Natural killer cell (primary cell): ENCODE measurements at regions not wholly inside any gene's neighbourhood (a gene's known extent, or its start where the extent isn't known, plus 50 kb on each side); places are given as distances from the start of the nearest gene placed in this dataset.

Source experiments
- ATAC-seq, 3 donors: fragments of 150-1000 bp in 2 of 3; fragments of 200-7000 bp in 1 of 3; cut with Tn5 transposase; 1 replicate in 1 of 3; 2 replicates in 2 of 3; pipeline ENCODE4 v1.10.0; 2021; ENCODE audit warnings: mild to moderate bottlenecking in 2 of 3, moderate library complexity in 2 of 3
- DNase-seq, 2 donors: peaks; one replicate each; pipeline versions ENCODE4 v3.0.0 to v3.0.0-alpha.2; 2013 to 2021; ENCODE audit warnings: mixed read lengths in 1 of 2
- H3K27ac ChIP-seq: one replicate; pipeline ENCODE4 v1.5.1; 2013; ENCODE audit warnings: mild to moderate bottlenecking, low read length
- H3K27me3 ChIP-seq: one replicate; pipeline ENCODE4 v1.6.1; 2013; ENCODE audit warnings: low read length; ENCODE audit not compliant: control insufficient read depth, insufficient read depth
- H3K36me3 ChIP-seq: one replicate; pipeline ENCODE4 v1.6.1; 2013; ENCODE audit warnings: low read length; ENCODE audit not compliant: control insufficient read depth, insufficient read depth
- H3K4me1 ChIP-seq: one replicate; pipeline ENCODE4 v1.6.1; 2013; ENCODE audit warnings: low read length; ENCODE audit not compliant: control insufficient read depth, insufficient read depth
- H3K4me3 ChIP-seq: one replicate; pipeline ENCODE4 v1.5.1; 2013; ENCODE audit warnings: low read length
- H3K9me3 ChIP-seq: one replicate; pipeline ENCODE4 v1.6.1; 2013; ENCODE audit warnings: low read length; ENCODE audit not compliant: control insufficient read depth, insufficient read depth
- H3K27ac Mint-ChIP-seq, 2 donors: one replicate each; pipeline ENCODE4 v1.8.0; 2022; ENCODE audit warnings: mild to moderate bottlenecking in 2 of 2, mixed read lengths in 2 of 2, moderate library complexity in 1 of 2
- H3K27me3 Mint-ChIP-seq, 2 donors: one replicate each; pipeline ENCODE4 v1.8.0; 2022; ENCODE audit warnings: low read depth in 2 of 2, mixed read lengths in 2 of 2
- H3K36me3 Mint-ChIP-seq: one replicate; pipeline ENCODE4 v1.8.0; 2022; ENCODE audit warnings: mixed read lengths
- H3K4me1 Mint-ChIP-seq, 2 donors: one replicate each; pipeline ENCODE4 v1.8.0; 2022; ENCODE audit warnings: mixed read lengths in 2 of 2
- H3K4me3 Mint-ChIP-seq: one replicate; pipeline ENCODE4 v1.8.0; 2022; ENCODE audit warnings: mild to moderate bottlenecking, moderate library complexity, mixed read lengths
- H3K9me3 Mint-ChIP-seq, 2 donors: one replicate each; pipeline ENCODE4 v1.8.0; 2022; ENCODE audit warnings: mixed read lengths in 2 of 2
- whole genome bisulfite sequencing: methylation state at CpG from one replicate; pipeline ENCODE4 v1.1.7; 2013; ENCODE audit warnings: missing lambda C conversion rate; ENCODE audit not compliant: insufficient coverage; 5-methylcytosine and 5-hydroxymethylcytosine counted together
- intact Hi-C: fragments of 100-400 bp; cut with micrococcal nuclease; formaldehyde crosslinking; loops from one replicate; pipeline ENCODE4 v1.14.2; 2022
- TF ChIP-seq, protein P1 (sequence below): fragments of 200-600 bp; IDR thresholded peaks from one replicate; pipeline ENCODE4 v1.8.0; 2022; ENCODE audit warnings: antibody characterized with exemption

DNA sequence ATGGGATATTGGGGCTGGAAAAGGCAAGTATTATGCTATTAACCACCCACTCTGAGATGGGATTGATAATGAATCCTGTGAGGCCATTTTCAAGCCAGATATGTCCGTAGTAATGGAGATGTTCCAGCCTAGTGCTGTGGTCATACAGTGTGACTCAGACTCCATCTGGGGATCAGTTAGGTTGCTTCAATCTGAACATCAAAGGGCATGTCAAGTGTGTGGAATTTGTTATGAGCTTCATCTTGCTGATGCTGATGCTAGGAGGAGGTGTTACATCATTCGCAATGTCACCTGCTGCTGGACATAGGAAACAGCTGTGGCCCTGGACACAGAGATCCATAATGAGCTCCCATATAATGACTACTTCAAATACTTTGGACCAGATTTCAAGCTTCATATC lies 144.7 kb downstream of the PLCE1 start:
- Mint-ChIP-seq H3K27me3 (no peaks in the 10 kb centered on the region), H3K36me3 (no peaks in the 10 kb centered on the region), H3K27ac (no peak overlapping the region), H3K4me1 (no peaks in the 10 kb centered on the region), H3K4me3 (no peak overlapping the region), H3K9me3 (peaks cover 0 to 2% of the 10 kb centered on the region in 2 donors)
- no peak overlapping the region for H3K4me3 ChIP-seq
- no peaks in the 10 kb centered on the region for H3K36me3 ChIP-seq
- H3K9me3 ChIP-seq: no peaks in the 10 kb centered on the region
- intact Hi-C loops: no loop called here
- H3K4me1 ChIP-seq: no peaks in the 10 kb centered on the region
- no peak overlapping the region for H3K27ac ChIP-seq
- DNase-seq: no peak
- TF ChIP-seq, protein P1, sequence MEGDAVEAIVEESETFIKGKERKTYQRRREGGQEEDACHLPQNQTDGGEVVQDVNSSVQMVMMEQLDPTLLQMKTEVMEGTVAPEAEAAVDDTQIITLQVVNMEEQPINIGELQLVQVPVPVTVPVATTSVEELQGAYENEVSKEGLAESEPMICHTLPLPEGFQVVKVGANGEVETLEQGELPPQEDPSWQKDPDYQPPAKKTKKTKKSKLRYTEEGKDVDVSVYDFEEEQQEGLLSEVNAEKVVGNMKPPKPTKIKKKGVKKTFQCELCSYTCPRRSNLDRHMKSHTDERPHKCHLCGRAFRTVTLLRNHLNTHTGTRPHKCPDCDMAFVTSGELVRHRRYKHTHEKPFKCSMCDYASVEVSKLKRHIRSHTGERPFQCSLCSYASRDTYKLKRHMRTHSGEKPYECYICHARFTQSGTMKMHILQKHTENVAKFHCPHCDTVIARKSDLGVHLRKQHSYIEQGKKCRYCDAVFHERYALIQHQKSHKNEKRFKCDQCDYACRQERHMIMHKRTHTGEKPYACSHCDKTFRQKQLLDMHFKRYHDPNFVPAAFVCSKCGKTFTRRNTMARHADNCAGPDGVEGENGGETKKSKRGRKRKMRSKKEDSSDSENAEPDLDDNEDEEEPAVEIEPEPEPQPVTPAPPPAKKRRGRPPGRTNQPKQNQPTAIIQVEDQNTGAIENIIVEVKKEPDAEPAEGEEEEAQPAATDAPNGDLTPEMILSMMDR: no peak
- 93% methylated on average over 2 of the region's 2 CpGs for WGBS
- H3K27me3 ChIP-seq: no peaks in the 10 kb centered on the region
- ATAC-seq: no peak

DNA sequence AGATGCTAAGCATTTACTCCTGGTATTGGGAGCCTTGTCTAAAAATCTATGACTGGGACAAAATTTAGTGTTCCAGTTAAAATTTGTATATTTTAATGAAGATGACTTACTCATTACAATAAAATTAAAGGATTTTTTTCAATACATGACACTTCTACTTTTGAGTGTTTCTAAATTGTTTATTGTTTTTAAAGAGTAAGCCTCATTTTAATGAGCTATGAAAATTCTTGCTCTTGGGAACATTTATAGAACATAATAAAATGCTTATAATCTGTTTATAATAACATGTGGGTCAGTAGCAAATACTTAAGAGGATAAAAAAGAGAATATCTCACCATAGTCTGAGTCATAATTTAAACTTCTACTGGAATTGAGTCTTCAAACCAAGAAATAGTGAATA lies 149.5 kb downstream of the PLCE1 start:
- Histone ChIP-seq H3K27ac (no peak overlapping the region), H3K36me3 (no peaks in the 10 kb centered on the region), H3K27me3 (no peaks in the 10 kb centered on the region), H3K9me3 (no peaks in the 10 kb centered on the region), H3K4me1 (no peaks in the 10 kb centered on the region), H3K4me3 (no peak overlapping the region)
- Mint-ChIP-seq H3K36me3 (no peaks in the 10 kb centered on the region), H3K27ac (no peak overlapping the region), H3K9me3 (peaks cover 0 to 2% of the 10 kb centered on the region in 2 donors), H3K27me3 (no peaks in the 10 kb centered on the region), H3K4me3 (no peak overlapping the region), H3K4me1 (no peaks in the 10 kb centered on the region)
- intact Hi-C loops: no loop called here
- DNase-seq (no peak), ATAC-seq (no peak)
- TF ChIP-seq, protein P1: no peak

DNA sequence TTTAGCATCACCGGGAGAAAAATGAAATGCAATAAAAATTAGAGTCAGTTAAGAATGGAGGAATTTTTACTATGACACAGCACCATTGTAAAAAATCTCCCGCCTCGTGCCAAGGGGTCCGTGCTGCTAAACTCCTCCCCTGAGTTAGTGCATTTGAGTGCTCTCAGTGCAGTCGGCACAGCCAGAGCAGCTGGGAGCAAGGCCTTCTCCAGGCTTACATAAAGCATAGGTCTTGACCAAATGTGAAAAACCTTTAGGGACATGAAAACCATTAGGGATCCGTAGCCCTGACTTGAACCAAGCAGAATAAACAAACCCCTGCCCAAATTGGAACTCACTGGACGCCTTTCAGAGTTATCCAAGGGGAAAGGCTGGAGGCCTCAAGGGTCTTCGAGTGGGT lies 152.6 kb downstream of the PLCE1 start:
- Histone ChIP-seq H3K4me3 (no peak overlapping the region), H3K36me3 (no peaks in the 10 kb centered on the region), H3K9me3 (no peaks in the 10 kb centered on the region), H3K27me3 (no peaks in the 10 kb centered on the region), H3K27ac (no peak overlapping the region), H3K4me1 (no peaks in the 10 kb centered on the region)
- Mint-ChIP-seq H3K4me1 (no peaks in the 10 kb centered on the region), H3K27me3 (peaks cover 0 to 2% of the 10 kb centered on the region in 2 donors), H3K27ac (no peak overlapping the region), H3K36me3 (no peaks in the 10 kb centered on the region), H3K9me3 (peaks cover 0 to 2% of the 10 kb centered on the region in 2 donors), H3K4me3 (no peak overlapping the region)
- TF ChIP-seq, protein P1: no peak
- WGBS: 85% methylated on average over 8 of the region's 8 CpGs
- no peak for DNase-seq
- intact Hi-C loops: no loop called here
- ATAC-seq: no peak

DNA sequence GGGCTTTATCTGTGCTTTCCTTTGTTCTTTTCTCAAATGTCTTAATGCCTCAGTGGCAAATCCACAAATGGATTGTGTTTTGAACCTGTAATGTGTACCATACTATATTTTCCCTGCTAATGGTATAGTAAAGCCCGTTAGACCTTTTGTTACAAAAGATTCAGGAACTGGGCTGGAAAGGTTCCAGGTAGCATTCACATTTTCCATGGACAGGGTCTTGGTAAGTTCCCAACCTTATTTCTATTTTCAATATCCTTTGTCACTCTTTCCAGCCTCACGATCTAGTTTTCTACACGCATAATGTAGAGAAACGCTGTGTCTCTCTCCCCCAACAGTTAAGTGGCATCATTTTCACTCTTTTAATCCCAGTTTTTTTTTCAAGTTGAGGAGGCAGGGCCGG lies 153.0 kb downstream of the PLCE1 start:
- ATAC-seq (no peak), DNase-seq (no peak)
- 88% methylated on average over 5 of the region's 5 CpGs for WGBS
- TF ChIP-seq, protein P1: no peak
- intact Hi-C loops: no loop called here
- no peaks in the 10 kb centered on the region for H3K36me3 ChIP-seq
- Mint-ChIP-seq H3K9me3 (peaks cover 0 to 2% of the 10 kb centered on the region in 2 donors), H3K27me3 (peaks cover 0 to 2% of the 10 kb centered on the region in 2 donors), H3K27ac (no peak overlapping the region), H3K36me3 (no peaks in the 10 kb centered on the region), H3K4me1 (no peaks in the 10 kb centered on the region), H3K4me3 (no peak overlapping the region)
- H3K4me1 ChIP-seq: no peaks in the 10 kb centered on the region
- no peaks in the 10 kb centered on the region for H3K27me3 ChIP-seq
- H3K4me3 ChIP-seq: no peak overlapping the region
- no peak overlapping the region for H3K27ac ChIP-seq
- no peaks in the 10 kb centered on the region for H3K9me3 ChIP-seq
